Thymus (tissue), 11 donors: ENCODE measurements at regions not wholly inside any gene's neighbourhood (a gene's known extent, or its start where the extent isn't known, plus 50 kb on each side); places are given as distances from the start of the nearest gene placed in this dataset.
A peak's percentile ranks its signal among the peaks of the same experiment; 100 is the strongest.

Source experiments
- DNase-seq, 9 donors: peaks; one replicate each; pipeline ENCODE4 v3.0.0-alpha.2; 2013; ENCODE audit warnings: low spot score in 9 of 9, low read depth in 6 of 9, missing footprints in 1 of 9
- H3K27ac ChIP-seq, 2 donors: one replicate each; pipeline ENCODE4 v1.5.1; 2013; ENCODE audit warnings: control low read depth in 1 of 2, low read depth in 1 of 2, low read length in 1 of 2, mild to moderate bottlenecking in 1 of 2, moderate library complexity in 1 of 2
- H3K27me3 ChIP-seq, 2 donors: one replicate each; pipeline ENCODE4 v1.5.1; 2013; ENCODE audit warnings: low read length in 1 of 2; ENCODE audit not compliant: control insufficient read depth in 2 of 2, insufficient read depth in 1 of 2
- H3K36me3 ChIP-seq, 2 donors: one replicate each; pipeline ENCODE4 v1.5.1; 2013; ENCODE audit warnings: low read length in 1 of 2, mild to moderate bottlenecking in 1 of 2, moderate library complexity in 1 of 2; ENCODE audit not compliant: control insufficient read depth in 2 of 2, insufficient read depth in 2 of 2
- H3K4me1 ChIP-seq, 2 donors: one replicate each; pipeline ENCODE4 v1.5.1; 2013; ENCODE audit warnings: low read length in 2 of 2; ENCODE audit not compliant: control insufficient read depth in 2 of 2, insufficient read depth in 2 of 2
- H3K4me3 ChIP-seq, 2 donors: one replicate each; pipeline ENCODE4 v1.5.1; 2013; ENCODE audit warnings: low read length in 2 of 2, control low read depth in 1 of 2, mild to moderate bottlenecking in 1 of 2
- H3K9me3 ChIP-seq, 2 donors: one replicate each; pipeline ENCODE4 v1.5.1; 2013; ENCODE audit warnings: low read length in 1 of 2, mild to moderate bottlenecking in 1 of 2; ENCODE audit not compliant: control insufficient read depth in 2 of 2, insufficient read depth in 1 of 2
- WGBS: extraction: QIAGEN DNeasy Blood & Tissue Kit; methylation state at CpG from one replicate; pipeline ENCODE4 v1.1.7; 2013; 5-methylcytosine and 5-hydroxymethylcytosine counted together
- donor health status: healthy.

DNA sequence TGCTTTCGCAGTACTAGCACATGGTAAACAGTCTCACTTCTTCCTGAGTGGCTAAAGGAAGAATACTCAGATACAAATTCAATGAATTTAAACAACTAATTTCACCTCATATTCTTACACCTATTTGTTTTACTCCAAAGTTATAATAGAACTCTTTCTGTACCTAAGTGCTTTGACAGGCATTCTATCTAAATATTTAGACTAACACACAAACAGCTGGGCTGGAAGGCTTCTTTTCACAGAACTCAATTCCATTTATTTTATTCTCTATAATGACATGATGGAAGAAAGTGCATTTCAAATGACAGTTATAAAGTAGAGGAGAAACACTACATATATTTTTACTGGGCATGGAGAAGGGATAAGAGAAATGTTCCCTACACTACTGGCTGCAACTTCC, 384.9 kb upstream of the SPTLC3 start:
- no peaks in the 10 kb centered on the region for H3K36me3 ChIP-seq

DNA sequence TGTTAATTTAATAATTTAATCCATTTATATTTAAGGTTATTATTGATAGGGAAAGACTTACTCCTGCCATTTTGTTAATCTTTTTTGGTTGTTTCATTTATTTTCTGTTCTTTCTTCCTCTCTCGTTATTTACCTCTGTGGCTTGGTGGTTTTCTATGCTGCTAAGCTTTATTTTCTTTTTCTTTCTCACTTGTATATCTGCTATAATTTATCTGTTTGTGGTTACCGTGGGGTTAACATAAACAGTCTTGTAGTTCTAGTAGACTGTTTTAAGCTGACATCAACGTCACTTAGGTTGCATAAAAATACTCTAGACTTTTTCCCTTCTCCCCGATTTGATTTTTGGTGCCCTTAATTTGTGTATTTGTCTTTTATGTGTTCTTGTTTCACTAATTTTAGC, 381.3 kb upstream of the SPTLC3 start:
- Histone ChIP-seq H3K9me3 (no peaks in the 10 kb centered on the region), H3K4me3 (no peak overlapping the region), H3K36me3 (no peaks in the 10 kb centered on the region), H3K4me1 (no peaks in the 10 kb centered on the region), H3K27ac (no peak overlapping the region), H3K27me3 (no peaks in the 10 kb centered on the region)
- 85% methylated on average over 4 of the region's 4 CpGs for WGBS
- DNase-seq: no peak

More for the DNA sequence above, 384.9 kb upstream of the SPTLC3 start:
- Histone ChIP-seq H3K4me1 (no peaks in the 10 kb centered on the region), H3K27me3 (no peaks in the 10 kb centered on the region), H3K4me3 (no peak overlapping the region), H3K27ac (no peak overlapping the region), H3K9me3 (no peaks in the 10 kb centered on the region)
- DNase-seq: no peak
- 94% methylated on average over 1 of the region's 1 CpG for WGBS

DNA sequence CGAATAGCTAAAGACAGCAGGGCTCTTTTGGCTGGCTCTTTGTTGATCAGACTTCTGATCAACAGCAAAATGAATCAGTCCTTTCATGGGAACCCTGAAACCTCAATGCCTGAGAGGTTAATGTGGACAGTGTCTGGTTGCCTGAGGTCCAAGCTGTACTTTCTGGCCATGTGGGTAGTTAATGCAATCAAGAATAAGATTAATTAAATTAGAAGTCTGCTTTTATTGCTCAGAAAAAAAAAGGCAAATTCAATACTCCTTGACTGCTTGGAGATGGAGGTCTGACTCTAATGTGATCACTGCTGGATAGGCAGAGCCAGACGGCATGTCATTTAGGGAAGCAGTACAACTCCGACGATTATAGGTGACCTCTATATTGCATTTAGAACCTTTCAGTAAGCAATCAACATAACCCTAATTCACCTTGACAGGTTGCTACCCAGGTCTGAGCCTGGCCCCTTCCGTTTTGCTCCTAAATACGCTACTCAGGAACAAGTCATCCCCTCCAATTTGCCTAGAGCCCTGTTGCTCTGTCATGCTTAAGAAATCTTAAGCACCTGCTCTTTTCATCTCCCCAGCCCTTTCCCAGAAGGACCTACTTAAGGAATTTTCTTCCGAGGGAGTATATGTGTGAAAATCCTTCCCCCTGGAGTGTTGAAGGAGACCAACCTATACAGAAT, 370.0 kb upstream of the SPTLC3 start:
- H3K4me3 ChIP-seq: no peak overlapping the region
- no peaks in the 10 kb centered on the region for H3K27me3 ChIP-seq
- H3K27ac ChIP-seq: no peak overlapping the region
- H3K4me1 ChIP-seq: no peaks in the 10 kb centered on the region
- H3K36me3 ChIP-seq: no peaks in the 10 kb centered on the region
- no peaks in the 10 kb centered on the region for H3K9me3 ChIP-seq
- 94% methylated on average over 7 of the region's 7 CpGs for WGBS
- DNase-seq: no peak

- H3K4me3 ChIP-seq: no peak overlapping the region
- DNase-seq: no peak
- no peak overlapping the region for H3K27ac ChIP-seq
- no peaks in the 10 kb centered on the region for H3K9me3 ChIP-seq
- no peaks in the 10 kb centered on the region for H3K27me3 ChIP-seq
- WGBS: 88% methylated on average over 4 of the region's 4 CpGs
- H3K4me1 ChIP-seq: no peaks in the 10 kb centered on the region
- H3K36me3 ChIP-seq: no peaks in the 10 kb centered on the region
Observed at GRCh38 chr20:12640251-12640650, 368.5 kb upstream of the SPTLC3 start.

DNA sequence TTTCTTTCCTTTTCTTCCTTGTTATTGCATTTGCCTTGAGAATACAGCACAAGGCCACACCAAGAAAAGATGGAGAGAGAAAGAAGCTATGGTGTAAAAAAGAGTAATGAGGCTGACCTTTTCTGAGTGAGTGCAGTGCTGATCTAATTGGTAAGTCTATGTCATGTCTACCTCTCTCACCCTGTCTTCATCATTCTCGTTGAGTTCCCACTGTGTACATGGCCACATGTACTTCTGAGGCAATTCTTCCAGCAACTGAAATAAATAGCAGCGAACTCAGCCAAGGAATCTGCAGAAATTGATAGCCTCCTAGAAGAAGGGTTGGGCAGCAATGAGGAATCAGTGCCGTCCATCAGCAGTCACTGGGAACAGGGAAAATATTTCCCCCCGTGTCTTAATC, 367.2 kb upstream of the SPTLC3 start:
- Histone ChIP-seq H3K9me3 (no peaks in the 10 kb centered on the region), H3K4me3 (no peak overlapping the region), H3K36me3 (no peaks in the 10 kb centered on the region), H3K27me3 (no peaks in the 10 kb centered on the region), H3K27ac (no peak overlapping the region), H3K4me1 (no peaks in the 10 kb centered on the region)
- WGBS: 76% methylated on average over 4 of the region's 4 CpGs
- no peak for DNase-seq

- Histone ChIP-seq H3K4me3 (no peak overlapping the region), H3K27me3 (no peaks in the 10 kb centered on the region), H3K4me1 (no peaks in the 10 kb centered on the region), H3K36me3 (no peaks in the 10 kb centered on the region), H3K9me3 (peaks cover 0 to 1% of the 10 kb centered on the region in 2 donors), H3K27ac (no peak overlapping the region)
- 96% methylated on average over 2 of the region's 2 CpGs for WGBS
- DNase-seq: no peak
Observed at GRCh38 chr20:12644461-12644860, 364.3 kb upstream of the SPTLC3 start.

GRCh38 chr20:12649234-12649633, 359.5 kb upstream of the SPTLC3 start:
- no peak overlapping the region for H3K27ac ChIP-seq
- no peak for DNase-seq
- no peak overlapping the region for H3K4me3 ChIP-seq
- H3K4me1 ChIP-seq: no peaks in the 10 kb centered on the region
- H3K36me3 ChIP-seq: no peaks in the 10 kb centered on the region
- H3K27me3 ChIP-seq: no peaks in the 10 kb centered on the region
- 61% methylated on average over 2 of the region's 2 CpGs for WGBS
- H3K9me3 ChIP-seq: peaks cover 0 to 1% of the 10 kb centered on the region in 2 donors

DNA sequence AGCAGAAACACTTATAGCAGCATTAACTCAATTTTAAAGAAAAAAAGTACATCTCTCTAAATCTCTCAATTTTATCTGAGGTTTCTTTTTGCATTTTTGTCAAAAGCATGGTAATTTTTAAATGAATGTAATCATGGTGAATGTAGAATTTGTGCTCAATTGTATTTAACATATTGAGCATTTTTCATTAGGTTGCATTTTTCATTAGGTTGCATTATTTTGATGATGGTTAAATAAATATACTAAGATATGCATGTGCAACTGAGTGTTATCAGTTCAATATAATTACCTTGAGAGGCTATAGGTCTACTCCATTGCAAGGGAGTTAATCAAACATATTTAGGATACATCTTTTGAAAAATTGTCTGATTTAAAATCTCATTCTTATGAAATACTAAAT, 355.1 kb upstream of the SPTLC3 start:
- no peak for DNase-seq
- Histone ChIP-seq H3K4me1 (no peaks in the 10 kb centered on the region), H3K9me3 (no peaks in the 10 kb centered on the region), H3K27me3 (no peaks in the 10 kb centered on the region), H3K4me3 (no peak overlapping the region), H3K27ac (no peak overlapping the region), H3K36me3 (no peaks in the 10 kb centered on the region)

DNA sequence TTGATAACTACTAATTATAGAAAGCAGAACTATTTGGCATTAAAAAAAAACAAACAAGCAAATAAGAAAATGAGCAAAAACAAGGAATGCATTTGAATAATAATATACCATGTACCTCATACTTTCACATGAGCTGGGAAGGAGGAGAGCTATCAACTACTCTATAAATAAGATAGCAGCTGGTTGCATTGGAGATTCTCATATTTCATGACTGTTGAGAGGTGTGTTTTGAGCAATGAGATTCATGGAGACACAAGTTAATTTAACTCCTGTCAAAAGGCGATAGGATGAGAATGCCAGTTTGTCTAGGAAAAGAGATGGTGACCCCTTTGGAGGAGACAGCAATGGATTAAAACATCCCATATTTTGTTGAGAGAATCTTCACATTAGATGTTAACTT, 348.8 kb upstream of the SPTLC3 start:
- H3K36me3 ChIP-seq: no peaks in the 10 kb centered on the region
- 97% methylated on average over 1 of the region's 1 CpG for WGBS
- H3K9me3 ChIP-seq: no peaks in the 10 kb centered on the region
- H3K27ac ChIP-seq: no peak overlapping the region
- no peaks in the 10 kb centered on the region for H3K27me3 ChIP-seq
- H3K4me1 ChIP-seq: no peaks in the 10 kb centered on the region
- H3K4me3 ChIP-seq: no peak overlapping the region
- no peak for DNase-seq

DNA sequence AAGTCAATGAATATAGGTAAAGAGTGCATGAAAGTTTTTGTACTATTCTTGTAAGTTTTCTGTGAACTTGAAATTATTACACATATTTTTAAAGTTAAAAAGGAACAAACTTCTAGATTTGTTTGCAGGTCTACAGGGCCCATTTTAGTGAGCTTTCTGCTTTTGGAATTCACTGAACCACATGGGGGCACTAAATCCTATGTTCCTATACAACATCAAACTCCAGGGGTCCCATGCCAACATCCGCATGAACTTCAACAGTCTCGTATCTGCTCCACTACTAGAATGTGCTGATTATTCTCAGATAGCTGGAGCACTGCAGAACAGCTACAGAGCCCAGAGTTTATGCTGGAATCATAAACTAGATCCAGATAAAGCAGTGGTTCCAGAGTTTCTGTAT, 347.9 kb upstream of the SPTLC3 start:
- no peak overlapping the region for H3K27ac ChIP-seq
- 63% methylated on average over 2 of the region's 2 CpGs for WGBS
- no peak overlapping the region for H3K4me3 ChIP-seq
- H3K27me3 ChIP-seq: no peaks in the 10 kb centered on the region
- no peaks in the 10 kb centered on the region for H3K9me3 ChIP-seq
- H3K36me3 ChIP-seq: no peaks in the 10 kb centered on the region
- no peaks in the 10 kb centered on the region for H3K4me1 ChIP-seq
- peak in 1 of 9 donors; percentile 3 for DNase-seq
